HepG2 (cell line): ENCODE measurements at regions not wholly inside any gene's neighbourhood (a gene's known extent, or its start where the extent isn't known, plus 50 kb on each side); places are given as distances from the start of the nearest gene placed in this dataset.
A peak's percentile ranks its signal among the peaks of the same experiment; 100 is the strongest.

Experiments
- ATAC-seq: fragments of 200-7000 bp; cut with Tn5 transposase; 3 replicates; pipeline ENCODE4 v1.9.1; 2020; ENCODE audit warnings: mild to moderate bottlenecking, moderate library complexity
- BruUV-seq: library from RNA; stranded (reverse); fragments of 400-500 nt; replicated peaks from 2 replicates; lab custom pipeline; 2021; lab: Mats Ljungman, UMichigan
- CTCF ChIA-PET: fragments of 300-600 bp; formaldehyde crosslinking; extraction: SDS; loops from one replicate; lab custom pipeline; 2021; ENCODE audit warnings: low total read pairs, inconsistent platforms, low intra/inter-chr PET ratio; lab: Yijun Ruan, JAX
- POLR2A ChIA-PET: fragments of 350-600 bp; sonication (Branson Sonifier 250); formaldehyde crosslinking; loops from one replicate; lab custom pipeline; 2020; ENCODE audit warnings: antibody characterized with exemption, inconsistent platforms; lab: Yijun Ruan, JAX
- DNase-seq: peaks from one replicate; pipeline ENCODE4 v3.0.0-alpha.2; 2015; ENCODE audit warnings: low spot score
- FAIRE-seq: peaks from 3 replicates; lab custom pipeline; 2011; peaks lifted over from hg19 to GRCh38; lab: Jason Lieb, UNC
- H2AFZ ChIP-seq: one replicate; pipeline ENCODE4 v1.6.1; 2011; ENCODE audit warnings: low read length, inconsistent platforms
- H3K27ac ChIP-seq: fragments of 300-600 bp; 3 replicates; pipeline ENCODE4 v1.8.0; 2011; ENCODE audit warnings: mixed run types, mild to moderate bottlenecking, mixed read lengths, low read length, inconsistent platforms; ENCODE audit not compliant: insufficient read depth; ENCODE audit errors: extremely low read length
- H3K27me3 ChIP-seq, 2 experiments: fragments of 200-600 bp in 1 of 2; 2 replicates in 1 of 2; 3 replicates in 1 of 2; pipeline versions ENCODE4 v1.6.0 to v1.8.0; 2011; ENCODE audit warnings: low read length in 2 of 2, mild to moderate bottlenecking in 2 of 2, moderate library complexity in 2 of 2, inconsistent platforms in 1 of 2; ENCODE audit not compliant: insufficient read depth in 2 of 2, control insufficient read depth in 1 of 2
- H3K36me3 ChIP-seq, 2 experiments: fragments of 200-600 bp in 1 of 2; replicated peaks in 1 of 2; 2 replicates in 1 of 2; 3 replicates in 1 of 2; pipeline versions ENCODE4 v1.5.1 to v1.8.0; 2011; ENCODE audit warnings: low read length in 2 of 2, inconsistent platforms in 1 of 2; ENCODE audit not compliant: insufficient read depth in 2 of 2, control insufficient read depth in 1 of 2
- H3K4me1 ChIP-seq: 2 replicates; pipeline ENCODE4 v1.5.1; 2012; ENCODE audit warnings: low read length, inconsistent platforms; ENCODE audit not compliant: insufficient read depth
- H3K4me2 ChIP-seq: 2 replicates; pipeline ENCODE4 v1.6.0; 2011; ENCODE audit warnings: low read depth, low read length, inconsistent platforms
- H3K4me3 ChIP-seq, 3 experiments: fragments of 200-600 bp in 1 of 3; sonication (generic), shearing (Covaris generic) in 1 of 3; replicated peaks in 1 of 3; 2 replicates each; pipeline ENCODE4 v1.5.1; 2011 to 2016; ENCODE audit warnings: low read length in 3 of 3, inconsistent platforms in 2 of 3, low read depth in 2 of 3, mild to moderate bottlenecking in 2 of 3, control low read depth in 1 of 3, mixed read lengths in 1 of 3; ENCODE audit not compliant: insufficient read depth in 1 of 3
- H3K79me2 ChIP-seq: one replicate; pipeline ENCODE4 v1.6.1; 2011; ENCODE audit warnings: low read length, inconsistent platforms; ENCODE audit not compliant: insufficient read depth
- H3K9ac ChIP-seq: 2 replicates; pipeline ENCODE4 v1.6.0; 2011; ENCODE audit warnings: mild to moderate bottlenecking, low read depth, low read length, inconsistent platforms; ENCODE audit not compliant: insufficient read depth
- H3K9me3 ChIP-seq: 2 replicates; pipeline ENCODE4 v1.5.1; 2012; ENCODE audit warnings: mild to moderate bottlenecking, low read length
- H4K20me1 ChIP-seq: 2 replicates; pipeline ENCODE4 v1.6.0; 2011; ENCODE audit warnings: inconsistent platforms, mild to moderate bottlenecking, low read length, moderate library complexity; ENCODE audit not compliant: insufficient read depth
- CCAR2 ChIP-seq: fragments of 200-400 bp; formaldehyde crosslinking; optimal IDR thresholded peaks from 2 replicates; pipeline ENCODE3; 2018; ENCODE audit warnings: low read depth, mild to moderate bottlenecking, low read length, moderate library complexity
- FOXA1 ChIP-seq, 2 experiments: fragments of 450-650 bp in 1 of 2; sonication (generic) in 1 of 2; formaldehyde crosslinking in 1 of 2; IDR thresholded peaks; 2 replicates each; pipeline versions ENCODE4 v1.4.0 to v1.6.1; 2016 to 2020; ENCODE audit warnings: missing genetic modification reagents in 1 of 2
- FUBP1 ChIP-seq: sonication (generic); formaldehyde crosslinking; IDR thresholded peaks from 2 replicates; pipeline ENCODE4 v1.5.1; 2020; ENCODE audit warnings: missing genetic modification reagents, mild to moderate bottlenecking, borderline replicate concordance
- HNRNPL ChIP-seq: fragments of 200-400 bp; formaldehyde crosslinking; IDR thresholded peaks from 2 replicates; pipeline ENCODE4 v1.6.1; 2017; ENCODE audit warnings: mild to moderate bottlenecking, low read depth, low read length
- HOXA3 ChIP-seq: sonication (generic); formaldehyde crosslinking; IDR thresholded peaks from 2 replicates; pipeline ENCODE4 v1.5.0; 2020; ENCODE audit warnings: missing genetic modification reagents
- KLF9 ChIP-seq: IDR thresholded peaks from 2 replicates; pipeline ENCODE4 v1.6.1; 2016; ENCODE audit warnings: low read depth
- PHF21A ChIP-seq: sonication (generic); formaldehyde crosslinking; IDR thresholded peaks from 2 replicates; pipeline ENCODE4 v1.5.0; 2020; ENCODE audit warnings: mild to moderate bottlenecking, missing genetic modification reagents
- REL ChIP-seq: sonication (generic); formaldehyde crosslinking; conservative IDR thresholded peaks from 2 replicates; pipeline ENCODE4 v1.8.0; 2022; ENCODE audit warnings: mild to moderate bottlenecking, missing genetic modification reagents, moderate library complexity
- SKIL ChIP-seq: sonication (generic); formaldehyde crosslinking; IDR thresholded peaks from 2 replicates; pipeline ENCODE4 v1.8.0; 2022; ENCODE audit warnings: missing genetic modification reagents, mild to moderate bottlenecking, moderate library complexity, borderline replicate concordance
- SRY ChIP-seq: sonication (generic); formaldehyde crosslinking; IDR thresholded peaks from 2 replicates; pipeline ENCODE4 v1.8.0; 2022; ENCODE audit warnings: mild to moderate bottlenecking, missing genetic modification reagents
- UBTF ChIP-seq: sonication (generic); formaldehyde crosslinking; IDR thresholded peaks from 2 replicates; pipeline ENCODE4 v1.4.0; 2020; ENCODE audit warnings: mild to moderate bottlenecking, missing genetic modification reagents
- XRCC5 ChIP-seq: fragments of 200-400 bp; formaldehyde crosslinking; optimal IDR thresholded peaks from 2 replicates; pipeline ENCODE3; 2017; ENCODE audit warnings: mild to moderate bottlenecking, low read length
- YY1 ChIP-seq: IDR thresholded peaks from 2 replicates; pipeline ENCODE4 v1.6.1; 2011; ENCODE audit warnings: low read length, low read depth, moderate library complexity, mild to moderate bottlenecking; ENCODE audit not compliant: insufficient read depth, insufficient replicate concordance
- ZFAT ChIP-seq: sonication (generic); formaldehyde crosslinking; conservative IDR thresholded peaks from 2 replicates; pipeline ENCODE4 v1.8.1; 2023; ENCODE audit warnings: missing genetic modification reagents, inconsistent platforms
- ZNF24 ChIP-seq: fragments of 450-650 bp; IDR thresholded peaks from 2 replicates; pipeline ENCODE4 v1.6.1; 2017; ENCODE audit warnings: antibody characterized with exemption, mild to moderate bottlenecking
- ZNF589 ChIP-seq: sonication (generic); formaldehyde crosslinking; conservative IDR thresholded peaks from 2 replicates; pipeline ENCODE4 v1.8.0; 2022; ENCODE audit warnings: mild to moderate bottlenecking, moderate library complexity, missing genetic modification reagents
- ZNF670 ChIP-seq: sonication (generic); formaldehyde crosslinking; IDR thresholded peaks from 2 replicates; pipeline ENCODE4 v1.8.0; 2022; ENCODE audit warnings: mild to moderate bottlenecking, missing genetic modification reagents, borderline replicate concordance
- WGBS: methylation state at CpG from one replicate; pipeline ENCODE4 v1.1.6; 2017; ENCODE audit warnings: low lambda C conversion rate; 5-methylcytosine and 5-hydroxymethylcytosine counted together
- in situ Hi-C: cut with HindIII; loops from 2 replicates; pipeline ENCODE4 v1.10.0; 2017; ENCODE audit warnings: low pct_unique_long_range_greater_than_20kb; ENCODE audit not compliant: extremely low pct_ligation_motif_present
- intact Hi-C: fragments of 100-400 bp; cut with micrococcal nuclease; formaldehyde crosslinking; loops from one replicate; pipeline ENCODE4 v1.10.0; 2022; ENCODE audit not compliant: unreplicated experiment

- TF ChIP-seq UBTF (CRISPR knock-in tag) = peak; percentile 70; the same call in 1 of the 2 replicates
- TF ChIP-seq REL (CRISPR knock-in tag) = no peak
- 0 out of 2 replicates have a peak, but pooled peaks have one; percentile 10 for TF ChIP-seq HNRNPL
- no peak for TF ChIP-seq KLF9 (CRISPR knock-in tag)
- TF ChIP-seq ZNF24 = peak; percentile 46; the same call in 1 of the 2 replicates
Observed at GRCh38 chr21:8991968-8992621, 1529.3 kb upstream of the TPTE start (continued).

- no peak overlapping the region for H3K9ac ChIP-seq
- no peak overlapping the region for H3K4me2 ChIP-seq
- H3K79me2 ChIP-seq = no peaks in the 10 kb centered on the region
- in situ Hi-C loops = no loop called here
- H4K20me1 ChIP-seq = no peaks in the 10 kb centered on the region
- ChIA-PET POLR2A (no interaction called here), CTCF (no interaction called here)
- H3K27me3 ChIP-seq = no peaks in the 10 kb centered on the region
- FAIRE-seq = no peak
- H2AFZ ChIP-seq = no peak overlapping the region
- H3K27ac ChIP-seq = no peak overlapping the region
- WGBS = 15% methylated on average over 6 of the region's 6 CpGs
- intact Hi-C loops = no loop called here
- BruUV-seq = no TSS peak
- no peak overlapping the region for H3K4me3 ChIP-seq
- H3K36me3 ChIP-seq = no peaks in the 10 kb centered on the region
- H3K9me3 ChIP-seq = peaks cover 85% of the 10 kb centered on the region
- H3K4me1 ChIP-seq = no peaks in the 10 kb centered on the region
- peak; percentile 95 for DNase-seq
- peak; percentile 31 for ATAC-seq
- TF ChIP-seq FOXA1 (IDR thresholded peaks at IDR 0.05) = no peak
- 0 out of 2 replicates have a peak, but pooled peaks have one; percentile 10 for TF ChIP-seq FOXA1 (CRISPR knock-in tag; IDR thresholded peaks at IDR 0.05)
- TF ChIP-seq HOXA3 (CRISPR knock-in tag) = peak; percentile 43; the same call in 1 of the 2 replicates
- no peak for TF ChIP-seq FUBP1
- peak; percentile 82 for TF ChIP-seq ZNF589 (CRISPR knock-in tag)
- peak; percentile 11 for TF ChIP-seq YY1
- TF ChIP-seq PHF21A (CRISPR knock-in tag) = 0 out of 2 replicates have a peak, but pooled peaks have one; percentile 24
- TF ChIP-seq SKIL (CRISPR knock-in tag) = 0 out of 2 replicates have a peak, but pooled peaks have one; percentile 27
- TF ChIP-seq CCAR2 = peak; percentile 98
- no peak for TF ChIP-seq ZNF670 (CRISPR knock-in tag)
- TF ChIP-seq SRY (CRISPR knock-in tag) = 0 out of 2 replicates have a peak, but pooled peaks have one; percentile 29
- TF ChIP-seq ZFAT (CRISPR knock-in tag) = no peak
- TF ChIP-seq XRCC5 = peak; percentile 85
Observed at GRCh38 chr21:8992731-8993174, 1528.6 kb upstream of the TPTE start.
